Mucosa of descending colon (tissue), 3 donors: ENCODE measurements at regions not wholly inside any gene's neighbourhood (a gene's known extent, or its start where the extent isn't known, plus 50 kb on each side); places are given as distances from the start of the nearest gene placed in this dataset.
"Not testable (repeated sequence)": the region's sequence is repeated elsewhere in the genome, so short reads cannot be mapped to it uniquely, and the experiment has no call there.

Experiments used
- ATAC-seq: fragments of 200-7000 bp; cut with Tn5 transposase; one replicate; pipeline ENCODE4 v1.9.1; 2020; ENCODE audit warnings: mild to moderate bottlenecking, moderate library complexity
- DNase-seq, 3 donors: peaks; one replicate each; pipeline ENCODE4 v3.0.0-alpha.2; 2020
- H3K36me3 ChIP-seq: fragments of 200-600 bp; one replicate; pipeline ENCODE4 v1.8.0; 2021; ENCODE audit warnings: low read depth, mild to moderate bottlenecking
- H3K4me1 ChIP-seq: fragments of 200-600 bp; one replicate; pipeline ENCODE4 v1.8.0; 2021; ENCODE audit warnings: low read depth, mild to moderate bottlenecking
- H3K4me3 ChIP-seq: fragments of 200-600 bp; one replicate; pipeline ENCODE4 v1.8.0; 2021; ENCODE audit warnings: mild to moderate bottlenecking
- H3K9me3 ChIP-seq: fragments of 200-600 bp; one replicate; pipeline ENCODE4 v1.8.0; 2021; ENCODE audit warnings: mild to moderate bottlenecking
- intact Hi-C, 2 donors: fragments of 100-400 bp; cut with DNase I in 1 of 2; cut with micrococcal nuclease in 1 of 2; formaldehyde crosslinking; loops; one replicate each; pipeline versions ENCODE4 v1.11.0 to v1.11.1; 2022; cut with DNase I, micrococcal nuclease
- TF ChIP-seq, protein P1 (sequence below): fragments of 200-600 bp; IDR thresholded peaks from one replicate; pipeline ENCODE4 v1.8.0; 2022; ENCODE audit warnings: antibody characterized with exemption, mild to moderate bottlenecking
- donor health status: DM: no; HTN: no; CAD: no; lungs with moderate emphysema.
- donor health status: DM: no; HTN: no; CAD: no.
- donor health status: DM: no; HTN: yes; CAD: no.

DNA sequence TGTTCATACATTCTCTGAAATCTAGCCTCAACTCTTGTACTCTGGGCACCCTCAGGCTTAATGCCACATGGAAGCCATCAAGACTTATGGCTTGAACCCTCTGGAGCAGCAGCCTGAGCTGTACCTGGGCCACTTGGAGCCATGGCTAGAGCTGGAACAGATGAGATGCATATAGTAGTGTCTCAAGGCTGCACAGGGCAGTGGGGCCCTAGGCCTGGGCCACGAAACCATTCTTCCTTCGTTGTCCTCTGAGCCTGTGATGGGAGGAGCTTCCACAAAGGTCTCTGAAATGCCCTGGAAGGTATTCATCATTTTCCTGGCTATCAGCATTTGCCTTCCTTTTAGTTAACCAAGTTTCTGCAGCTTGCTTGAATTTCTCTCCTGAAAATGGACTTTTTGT is 1427.2 kb upstream of the PCDH10 start:
- ATAC-seq (no peak), DNase-seq (no peak)
- Histone ChIP-seq H3K4me3 (no peak overlapping the region), H3K36me3 (no peaks in the 10 kb centered on the region), H3K4me1 (no peaks in the 10 kb centered on the region), H3K9me3 (peaks cover 6% of the 10 kb centered on the region)
- intact Hi-C loops: no loop called here
- TF ChIP-seq, protein P1, sequence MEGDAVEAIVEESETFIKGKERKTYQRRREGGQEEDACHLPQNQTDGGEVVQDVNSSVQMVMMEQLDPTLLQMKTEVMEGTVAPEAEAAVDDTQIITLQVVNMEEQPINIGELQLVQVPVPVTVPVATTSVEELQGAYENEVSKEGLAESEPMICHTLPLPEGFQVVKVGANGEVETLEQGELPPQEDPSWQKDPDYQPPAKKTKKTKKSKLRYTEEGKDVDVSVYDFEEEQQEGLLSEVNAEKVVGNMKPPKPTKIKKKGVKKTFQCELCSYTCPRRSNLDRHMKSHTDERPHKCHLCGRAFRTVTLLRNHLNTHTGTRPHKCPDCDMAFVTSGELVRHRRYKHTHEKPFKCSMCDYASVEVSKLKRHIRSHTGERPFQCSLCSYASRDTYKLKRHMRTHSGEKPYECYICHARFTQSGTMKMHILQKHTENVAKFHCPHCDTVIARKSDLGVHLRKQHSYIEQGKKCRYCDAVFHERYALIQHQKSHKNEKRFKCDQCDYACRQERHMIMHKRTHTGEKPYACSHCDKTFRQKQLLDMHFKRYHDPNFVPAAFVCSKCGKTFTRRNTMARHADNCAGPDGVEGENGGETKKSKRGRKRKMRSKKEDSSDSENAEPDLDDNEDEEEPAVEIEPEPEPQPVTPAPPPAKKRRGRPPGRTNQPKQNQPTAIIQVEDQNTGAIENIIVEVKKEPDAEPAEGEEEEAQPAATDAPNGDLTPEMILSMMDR: no peak

DNA sequence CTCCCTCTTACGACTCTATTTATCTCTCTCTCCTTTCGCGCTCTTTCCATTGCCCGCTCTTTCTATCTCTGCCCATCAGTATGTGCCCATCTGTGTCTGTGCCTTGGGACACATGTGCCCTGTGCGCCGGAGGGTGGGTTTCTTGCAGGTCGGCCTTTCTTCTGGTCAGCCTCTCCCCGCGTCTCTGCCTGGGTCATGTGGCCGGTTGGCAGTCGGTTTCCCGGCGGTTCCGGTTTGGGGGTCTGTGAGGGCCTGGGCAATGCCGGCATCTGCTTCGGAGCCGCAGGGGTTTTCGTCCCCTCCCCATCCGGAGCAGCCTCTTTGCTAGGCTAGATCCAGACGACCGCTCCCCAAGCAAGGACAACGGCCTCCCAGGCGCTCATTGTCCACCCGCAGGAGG is 1426.0 kb upstream of the PCDH10 start:
- H3K4me1 ChIP-seq, H3K4me3 ChIP-seq, intact Hi-C loops, H3K36me3 ChIP-seq, ATAC-seq, H3K9me3 ChIP-seq: not testable (repeated sequence)
- peak in 1 of 3 donors; percentile 39 for DNase-seq

DNA sequence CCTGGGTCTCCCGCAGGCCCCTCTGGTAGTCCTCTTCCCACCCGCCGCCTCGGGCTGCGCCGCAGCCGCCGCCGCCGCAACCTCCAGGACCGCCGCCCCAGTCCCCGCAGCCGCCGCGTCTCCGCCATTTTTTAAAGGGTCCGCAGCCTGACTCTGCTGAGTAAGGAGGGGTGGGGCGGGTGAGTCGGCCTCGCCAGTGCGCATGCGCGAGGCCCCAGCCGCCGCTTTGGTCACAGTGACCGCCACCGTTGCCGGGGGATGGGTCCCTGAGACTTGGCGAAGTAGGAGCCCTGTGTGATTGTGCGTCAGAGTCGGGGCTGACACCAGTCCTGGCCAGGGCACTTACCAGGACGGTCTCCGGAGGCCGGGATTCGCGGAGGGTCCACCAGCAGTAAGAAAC is 1424.2 kb upstream of the PCDH10 start:
- H3K36me3 ChIP-seq, H3K9me3 ChIP-seq, ATAC-seq, H3K4me3 ChIP-seq, H3K4me1 ChIP-seq, intact Hi-C loops: not testable (repeated sequence)
- peak; percentile 53 to 71 (median 64) for DNase-seq

DNA sequence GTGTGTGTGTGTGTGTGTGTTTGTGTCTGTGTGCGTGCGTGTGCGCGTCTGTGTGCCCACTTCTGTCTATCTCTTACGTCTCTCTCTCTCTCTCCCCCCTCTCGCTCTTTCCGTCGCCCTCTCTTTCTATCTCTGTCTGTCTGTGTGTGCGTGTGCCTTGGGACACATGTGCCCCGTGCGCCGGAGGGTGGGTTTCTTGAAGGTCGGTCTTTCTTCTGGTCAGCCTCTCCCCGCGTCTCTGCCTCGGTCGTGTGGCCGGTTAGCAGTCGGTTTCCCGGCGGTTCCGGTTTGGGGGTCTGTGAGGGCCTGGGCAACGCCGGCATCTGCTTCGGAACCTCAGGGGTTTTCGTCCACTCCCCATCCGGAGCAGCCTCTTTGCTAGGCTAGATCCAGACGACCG is 1423.6 kb upstream of the PCDH10 start:
- ATAC-seq, H3K4me3 ChIP-seq, intact Hi-C loops, H3K9me3 ChIP-seq, H3K36me3 ChIP-seq, H3K4me1 ChIP-seq: not testable (repeated sequence)
- DNase-seq: peak in 1 of 3 donors; percentile 4

DNA sequence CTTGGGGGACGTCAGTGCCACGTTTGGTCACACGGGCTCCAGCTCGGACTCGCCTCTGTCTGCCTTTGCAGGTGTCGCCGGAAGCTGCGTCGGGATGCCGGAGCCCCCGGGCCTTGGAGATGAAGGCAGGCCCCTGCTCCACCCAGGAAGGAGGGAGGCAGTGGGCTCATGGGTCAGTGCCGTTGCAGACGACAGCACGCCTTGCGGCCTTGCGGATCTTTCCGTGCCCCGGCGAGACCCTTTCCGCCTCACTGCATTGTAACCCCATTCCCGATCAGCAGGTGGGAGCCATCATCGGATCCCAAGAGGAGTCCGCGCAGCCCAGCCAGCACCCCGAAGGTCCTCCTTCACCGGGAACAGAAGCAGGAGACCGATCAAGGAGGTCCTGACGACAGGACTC is 1422.2 kb upstream of the PCDH10 start:
- H3K9me3 ChIP-seq, intact Hi-C loops, H3K4me1 ChIP-seq, ATAC-seq, H3K36me3 ChIP-seq, H3K4me3 ChIP-seq: not testable (repeated sequence)
- DNase-seq: peak in 1 of 3 donors; percentile 22

DNA sequence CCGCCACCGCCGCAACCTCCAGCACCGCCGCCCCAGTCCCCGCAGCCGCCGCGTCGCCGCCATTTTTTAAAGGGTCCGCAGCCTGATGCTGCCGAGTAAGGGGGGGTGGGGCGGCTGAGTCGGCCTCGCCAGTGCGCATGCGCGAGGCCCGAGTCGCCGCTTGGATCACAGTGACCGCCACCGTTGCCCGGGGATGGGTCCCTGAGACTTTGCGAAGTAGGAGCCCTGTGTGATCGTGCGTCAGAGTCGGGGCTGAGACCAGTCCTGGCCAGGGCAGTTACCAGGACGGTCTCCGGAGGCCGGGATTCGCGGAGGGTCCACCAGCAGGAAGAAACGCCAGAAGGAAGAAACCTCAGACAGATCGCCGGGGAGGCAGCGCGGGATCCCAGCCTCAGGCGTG is 1421.7 kb upstream of the PCDH10 start:
- H3K36me3 ChIP-seq, ATAC-seq, H3K4me1 ChIP-seq, H3K4me3 ChIP-seq, intact Hi-C loops, H3K9me3 ChIP-seq: not testable (repeated sequence)
- DNase-seq: peak in 1 of 3 donors; percentile 28

DNA sequence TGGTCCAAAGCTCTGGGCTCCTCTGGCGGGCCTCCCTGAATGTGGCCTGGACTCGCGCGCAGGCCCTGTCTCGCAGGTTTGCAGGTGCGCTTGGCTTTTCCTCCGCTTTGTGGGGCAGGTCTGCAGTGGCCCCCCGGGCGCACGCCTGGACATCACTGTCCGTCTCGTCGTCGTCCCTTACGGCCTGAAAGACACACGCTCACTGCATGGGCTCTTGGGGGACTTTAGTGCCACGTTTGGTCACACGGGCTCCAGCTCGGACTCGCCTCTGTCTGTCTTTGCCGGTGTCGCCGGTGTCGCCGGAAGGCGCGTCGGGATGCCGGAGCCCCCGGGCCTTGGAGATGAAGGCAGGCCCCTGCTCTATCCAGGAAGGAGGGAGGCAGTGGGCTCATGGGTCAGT is 1419.9 kb upstream of the PCDH10 start:
- H3K9me3 ChIP-seq, H3K4me3 ChIP-seq, intact Hi-C loops, H3K4me1 ChIP-seq, ATAC-seq, H3K36me3 ChIP-seq: not testable (repeated sequence)
- DNase-seq: peak in 1 of 3 donors; percentile 19

DNA sequence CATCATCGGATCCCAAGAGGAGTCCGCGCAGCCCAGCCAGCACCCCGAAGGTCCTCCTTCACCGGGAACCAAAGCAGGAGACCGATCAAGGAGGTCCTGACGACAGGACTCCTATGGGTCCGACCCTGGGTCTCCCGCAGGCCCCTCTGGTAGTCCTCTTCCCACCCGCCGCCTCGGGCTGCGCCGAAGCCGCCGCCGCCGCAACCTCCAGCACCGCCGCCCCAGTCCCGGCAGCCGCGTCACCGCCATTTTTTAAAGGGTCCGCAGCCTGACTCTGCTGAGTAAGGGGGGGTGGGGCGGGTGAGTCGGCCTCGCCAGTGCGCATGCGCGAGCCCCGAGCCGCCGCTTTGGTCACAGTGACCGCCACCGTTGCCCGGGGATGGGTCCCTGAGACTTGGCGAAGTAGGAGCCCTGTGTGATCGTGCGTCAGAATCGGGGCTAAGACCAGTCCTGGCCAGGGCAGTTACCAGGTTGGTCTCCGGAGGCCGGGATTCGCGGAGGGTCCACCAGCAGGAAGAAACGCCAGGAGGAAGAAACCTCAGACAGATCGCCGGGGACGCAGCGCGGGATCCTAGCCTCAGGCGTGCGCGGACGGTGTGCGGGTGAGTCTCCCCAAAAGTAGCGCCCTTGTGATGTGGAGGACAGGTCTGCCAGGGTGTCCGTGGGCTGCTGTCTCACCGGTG is 1419.2 kb upstream of the PCDH10 start:
- peak in 1 of 3 donors; percentile 25 for DNase-seq
- H3K36me3 ChIP-seq, intact Hi-C loops, H3K4me1 ChIP-seq, H3K9me3 ChIP-seq, H3K4me3 ChIP-seq, ATAC-seq: not testable (repeated sequence)

DNA sequence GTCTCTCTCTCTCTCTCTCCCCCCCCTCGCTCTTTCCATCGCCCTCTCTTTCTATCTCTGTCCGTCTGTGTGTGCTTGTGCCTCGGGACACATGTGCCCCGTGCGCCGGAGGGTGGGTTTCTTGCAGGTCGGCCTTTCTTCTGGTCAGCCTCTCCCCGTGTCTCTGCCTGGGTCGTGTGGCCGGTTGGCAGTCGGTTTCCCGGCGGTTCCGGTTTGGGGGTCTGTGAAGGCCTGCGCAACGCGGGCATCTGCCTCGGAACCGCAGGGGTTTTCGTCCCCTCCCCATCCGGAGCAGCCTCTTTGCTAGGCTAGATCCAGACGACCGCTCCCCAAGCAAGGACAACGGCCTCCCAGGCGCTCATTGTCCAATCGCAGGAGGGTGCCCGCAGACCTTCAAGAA is 1418.5 kb upstream of the PCDH10 start:
- ATAC-seq, H3K9me3 ChIP-seq, intact Hi-C loops, H3K36me3 ChIP-seq, H3K4me3 ChIP-seq, H3K4me1 ChIP-seq: not testable (repeated sequence)
- DNase-seq: peak in 1 of 3 donors; percentile 13

DNA sequence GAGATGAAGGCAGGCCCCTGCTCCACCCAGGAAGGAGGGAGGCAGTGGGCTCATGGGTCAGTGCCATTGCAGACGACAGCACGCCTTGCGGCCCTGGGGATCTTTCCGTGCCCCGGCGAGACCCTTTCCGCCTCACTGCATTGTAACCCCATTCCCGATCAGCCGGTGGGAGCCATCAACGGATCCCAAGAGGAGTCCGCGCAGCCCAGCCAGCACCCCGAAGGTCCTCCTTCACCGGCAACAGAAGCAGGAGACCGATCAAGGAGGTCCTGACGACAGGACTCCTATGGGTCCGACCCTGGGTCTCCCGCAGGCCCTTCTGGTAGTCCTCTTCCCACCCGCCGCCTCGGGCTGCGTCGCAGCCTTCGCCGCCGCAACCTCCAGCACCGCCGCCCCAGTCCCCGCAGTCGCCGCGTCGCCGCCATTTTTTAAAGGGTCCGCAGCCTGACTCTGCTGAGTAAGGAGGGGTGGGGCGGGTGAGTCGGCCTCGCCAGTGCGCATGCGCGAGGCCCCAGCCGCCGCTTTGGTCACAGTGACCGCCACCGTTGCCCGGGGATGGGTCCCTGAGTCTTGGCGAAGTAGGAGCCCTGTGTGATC is 1417.0 kb upstream of the PCDH10 start:
- H3K9me3 ChIP-seq, H3K4me3 ChIP-seq, ATAC-seq, H3K36me3 ChIP-seq, intact Hi-C loops, H3K4me1 ChIP-seq: not testable (repeated sequence)
- peak in 1 of 3 donors; percentile 19 for DNase-seq

DNA sequence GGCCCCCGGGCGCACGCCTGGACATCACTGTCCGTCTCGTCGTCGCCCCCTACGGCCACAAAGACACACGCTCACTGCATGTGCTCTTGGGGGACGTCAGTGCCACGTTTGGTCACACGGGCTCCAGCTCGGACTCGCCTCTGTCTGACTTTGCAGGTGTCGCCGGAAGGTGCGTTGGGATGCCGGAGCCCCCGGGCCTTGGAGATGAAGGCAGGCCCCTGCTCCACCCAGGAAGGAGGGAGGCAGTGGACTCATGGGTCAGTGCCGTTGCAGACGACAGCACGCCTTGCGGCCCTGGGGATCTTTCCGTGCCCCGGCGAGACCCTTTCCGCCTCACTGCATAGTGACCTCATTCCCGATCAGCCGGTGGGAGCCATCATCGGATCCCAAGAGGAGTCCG is 1414.8 kb upstream of the PCDH10 start:
- H3K4me1 ChIP-seq, H3K36me3 ChIP-seq, intact Hi-C loops, H3K4me3 ChIP-seq, H3K9me3 ChIP-seq, ATAC-seq: not testable (repeated sequence)
- peak in 1 of 3 donors; percentile 15 for DNase-seq

DNA sequence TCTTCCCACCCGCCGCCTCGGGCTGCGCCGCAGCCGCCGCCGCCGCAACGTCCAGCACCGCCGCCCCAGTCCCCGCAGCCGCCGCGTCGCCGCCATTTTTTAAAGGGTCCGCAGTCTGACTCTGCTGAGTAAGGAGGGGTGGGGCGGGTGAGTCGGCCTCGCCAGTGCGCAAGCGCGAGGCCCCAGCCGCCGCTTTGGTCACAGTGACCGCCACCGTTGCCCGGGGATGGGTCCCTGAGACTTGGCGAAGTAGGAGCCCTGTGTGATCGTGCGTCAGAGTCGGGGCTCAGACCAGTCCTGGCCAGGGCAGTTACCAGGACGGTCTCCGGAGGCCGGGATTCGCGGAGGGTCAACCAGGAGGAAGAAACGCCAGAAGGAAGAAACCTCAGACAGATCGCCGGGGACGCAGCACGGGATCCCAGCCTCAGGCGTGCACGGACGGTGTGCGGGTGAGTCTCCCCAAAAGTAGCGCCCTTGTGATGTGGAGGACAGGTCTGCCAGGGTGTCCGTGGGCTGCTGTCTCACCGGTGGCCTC is 1414.2 kb upstream of the PCDH10 start:
- H3K4me1 ChIP-seq, H3K9me3 ChIP-seq, intact Hi-C loops, ATAC-seq, H3K36me3 ChIP-seq, H3K4me3 ChIP-seq: not testable (repeated sequence)
- DNase-seq: peak in 2 of 3 donors; percentile 22 to 63

DNA sequence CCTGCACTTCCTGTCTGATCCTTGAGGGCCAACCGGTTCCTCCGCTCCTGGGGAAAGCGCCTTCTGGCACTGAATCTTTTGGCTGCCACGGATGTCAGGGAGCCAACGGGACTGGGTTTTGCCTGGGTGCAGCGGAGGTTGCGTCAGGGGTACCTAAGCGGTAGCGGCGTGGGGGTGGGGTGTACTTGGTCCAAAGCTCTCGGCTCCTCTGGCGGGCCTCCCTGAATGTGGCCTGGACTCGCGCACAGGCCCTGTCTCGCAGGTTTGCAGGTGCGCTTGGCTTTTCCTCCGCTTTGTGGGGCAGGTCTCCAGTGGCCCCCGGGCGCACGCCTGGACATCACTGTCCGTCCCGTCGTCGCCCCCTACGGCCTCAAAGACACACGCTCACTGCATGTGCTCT is 1410.1 kb upstream of the PCDH10 start:
- intact Hi-C loops, H3K4me1 ChIP-seq, H3K36me3 ChIP-seq, H3K9me3 ChIP-seq, H3K4me3 ChIP-seq, ATAC-seq: not testable (repeated sequence)
- peak in 1 of 3 donors; percentile 12 for DNase-seq

DNA sequence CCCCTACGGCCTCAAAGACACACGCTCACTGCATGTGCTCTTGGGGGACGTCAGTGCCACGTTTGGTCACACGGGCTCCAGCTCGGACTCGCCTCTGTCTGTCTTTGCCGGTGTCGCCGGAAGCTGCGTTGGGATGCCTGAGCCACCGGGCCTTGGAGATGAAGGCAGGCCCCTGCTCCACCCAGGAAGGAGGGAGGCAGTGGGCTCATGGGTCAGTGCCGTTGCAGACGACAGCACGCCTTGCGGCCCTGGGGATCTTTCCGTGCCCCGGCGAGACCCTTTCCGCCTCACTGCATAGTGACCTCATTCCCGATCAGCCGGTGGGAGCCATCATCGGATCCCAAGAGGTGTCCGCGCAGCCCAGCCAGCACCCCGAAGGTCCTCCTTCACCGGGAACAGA is 1407.3 kb upstream of the PCDH10 start:
- H3K4me1 ChIP-seq, H3K4me3 ChIP-seq, ATAC-seq, intact Hi-C loops, DNase-seq, H3K9me3 ChIP-seq, H3K36me3 ChIP-seq: not testable (repeated sequence)
